H1 (cell line): ENCODE measurements at regions not wholly inside any gene's neighbourhood (a gene's known extent, or its start where the extent isn't known, plus 50 kb on each side); places are given as distances from the start of the nearest gene placed in this dataset.

ENCODE experiments used
- CHD1 ChIP-seq: IDR thresholded peaks from 2 replicates; pipeline ENCODE4 v1.6.1; 2012; ENCODE audit warnings: low read depth, low read length, improper control_type of control experiment
- JUN ChIP-seq: IDR thresholded peaks from 2 replicates; pipeline ENCODE4 v1.6.1; 2011; ENCODE audit warnings: low read depth, mild to moderate bottlenecking, improper control_type of control experiment, low read length
- JUND ChIP-seq: IDR thresholded peaks from 2 replicates; pipeline ENCODE4 v1.6.1; 2011; ENCODE audit warnings: mild to moderate bottlenecking, improper control_type of control experiment, low read length
- KDM4A ChIP-seq: IDR thresholded peaks from one replicate; pipeline ENCODE4 v1.7.1; 2012; ENCODE audit warnings: low read depth, mild to moderate bottlenecking, moderate library complexity, low read length, inconsistent platforms; ENCODE audit not compliant: severe bottlenecking
- SAP30 ChIP-seq: fragments of 300-600 bp; sonication (generic); IDR thresholded peaks from 2 replicates; pipeline ENCODE4 v1.7.1; 2012; ENCODE audit warnings: low read length, moderate library complexity, mild to moderate bottlenecking, inconsistent platforms; ENCODE audit not compliant: insufficient read depth, insufficient replicate concordance
- TEAD4 ChIP-seq: IDR thresholded peaks from 2 replicates; pipeline ENCODE4 v1.6.1; 2012; ENCODE audit warnings: low read depth, low read length, inconsistent platforms, mixed read lengths
- TF ChIP-seq, protein P1 (sequence below): fragments of 300-600 bp; sonication (generic); IDR thresholded peaks from 2 replicates; pipeline ENCODE4 v1.7.1; 2012; ENCODE audit warnings: low read length, moderate library complexity, mild to moderate bottlenecking, inconsistent platforms; ENCODE audit not compliant: insufficient replicate concordance

DNA sequence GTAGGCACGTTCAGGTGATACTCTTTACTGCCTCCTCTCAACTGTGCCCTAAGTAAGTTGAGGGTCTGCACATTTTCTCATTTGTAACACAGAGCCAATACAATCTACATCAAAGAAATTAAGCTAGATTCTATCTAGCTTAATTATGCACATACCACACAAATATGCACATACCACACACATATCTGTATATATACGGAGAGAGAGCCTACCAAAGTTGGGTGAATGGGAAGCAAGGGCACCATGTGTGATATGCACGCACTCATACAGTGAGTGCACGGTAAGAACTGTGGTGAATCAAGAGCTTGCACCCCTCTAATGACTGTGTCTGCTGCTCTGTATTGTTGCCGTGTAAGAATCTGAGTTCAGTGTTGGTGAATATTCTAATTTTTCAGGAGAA lies 314.9 kb downstream of the ZNF326 start (continued):
- TF ChIP-seq, protein P1, sequence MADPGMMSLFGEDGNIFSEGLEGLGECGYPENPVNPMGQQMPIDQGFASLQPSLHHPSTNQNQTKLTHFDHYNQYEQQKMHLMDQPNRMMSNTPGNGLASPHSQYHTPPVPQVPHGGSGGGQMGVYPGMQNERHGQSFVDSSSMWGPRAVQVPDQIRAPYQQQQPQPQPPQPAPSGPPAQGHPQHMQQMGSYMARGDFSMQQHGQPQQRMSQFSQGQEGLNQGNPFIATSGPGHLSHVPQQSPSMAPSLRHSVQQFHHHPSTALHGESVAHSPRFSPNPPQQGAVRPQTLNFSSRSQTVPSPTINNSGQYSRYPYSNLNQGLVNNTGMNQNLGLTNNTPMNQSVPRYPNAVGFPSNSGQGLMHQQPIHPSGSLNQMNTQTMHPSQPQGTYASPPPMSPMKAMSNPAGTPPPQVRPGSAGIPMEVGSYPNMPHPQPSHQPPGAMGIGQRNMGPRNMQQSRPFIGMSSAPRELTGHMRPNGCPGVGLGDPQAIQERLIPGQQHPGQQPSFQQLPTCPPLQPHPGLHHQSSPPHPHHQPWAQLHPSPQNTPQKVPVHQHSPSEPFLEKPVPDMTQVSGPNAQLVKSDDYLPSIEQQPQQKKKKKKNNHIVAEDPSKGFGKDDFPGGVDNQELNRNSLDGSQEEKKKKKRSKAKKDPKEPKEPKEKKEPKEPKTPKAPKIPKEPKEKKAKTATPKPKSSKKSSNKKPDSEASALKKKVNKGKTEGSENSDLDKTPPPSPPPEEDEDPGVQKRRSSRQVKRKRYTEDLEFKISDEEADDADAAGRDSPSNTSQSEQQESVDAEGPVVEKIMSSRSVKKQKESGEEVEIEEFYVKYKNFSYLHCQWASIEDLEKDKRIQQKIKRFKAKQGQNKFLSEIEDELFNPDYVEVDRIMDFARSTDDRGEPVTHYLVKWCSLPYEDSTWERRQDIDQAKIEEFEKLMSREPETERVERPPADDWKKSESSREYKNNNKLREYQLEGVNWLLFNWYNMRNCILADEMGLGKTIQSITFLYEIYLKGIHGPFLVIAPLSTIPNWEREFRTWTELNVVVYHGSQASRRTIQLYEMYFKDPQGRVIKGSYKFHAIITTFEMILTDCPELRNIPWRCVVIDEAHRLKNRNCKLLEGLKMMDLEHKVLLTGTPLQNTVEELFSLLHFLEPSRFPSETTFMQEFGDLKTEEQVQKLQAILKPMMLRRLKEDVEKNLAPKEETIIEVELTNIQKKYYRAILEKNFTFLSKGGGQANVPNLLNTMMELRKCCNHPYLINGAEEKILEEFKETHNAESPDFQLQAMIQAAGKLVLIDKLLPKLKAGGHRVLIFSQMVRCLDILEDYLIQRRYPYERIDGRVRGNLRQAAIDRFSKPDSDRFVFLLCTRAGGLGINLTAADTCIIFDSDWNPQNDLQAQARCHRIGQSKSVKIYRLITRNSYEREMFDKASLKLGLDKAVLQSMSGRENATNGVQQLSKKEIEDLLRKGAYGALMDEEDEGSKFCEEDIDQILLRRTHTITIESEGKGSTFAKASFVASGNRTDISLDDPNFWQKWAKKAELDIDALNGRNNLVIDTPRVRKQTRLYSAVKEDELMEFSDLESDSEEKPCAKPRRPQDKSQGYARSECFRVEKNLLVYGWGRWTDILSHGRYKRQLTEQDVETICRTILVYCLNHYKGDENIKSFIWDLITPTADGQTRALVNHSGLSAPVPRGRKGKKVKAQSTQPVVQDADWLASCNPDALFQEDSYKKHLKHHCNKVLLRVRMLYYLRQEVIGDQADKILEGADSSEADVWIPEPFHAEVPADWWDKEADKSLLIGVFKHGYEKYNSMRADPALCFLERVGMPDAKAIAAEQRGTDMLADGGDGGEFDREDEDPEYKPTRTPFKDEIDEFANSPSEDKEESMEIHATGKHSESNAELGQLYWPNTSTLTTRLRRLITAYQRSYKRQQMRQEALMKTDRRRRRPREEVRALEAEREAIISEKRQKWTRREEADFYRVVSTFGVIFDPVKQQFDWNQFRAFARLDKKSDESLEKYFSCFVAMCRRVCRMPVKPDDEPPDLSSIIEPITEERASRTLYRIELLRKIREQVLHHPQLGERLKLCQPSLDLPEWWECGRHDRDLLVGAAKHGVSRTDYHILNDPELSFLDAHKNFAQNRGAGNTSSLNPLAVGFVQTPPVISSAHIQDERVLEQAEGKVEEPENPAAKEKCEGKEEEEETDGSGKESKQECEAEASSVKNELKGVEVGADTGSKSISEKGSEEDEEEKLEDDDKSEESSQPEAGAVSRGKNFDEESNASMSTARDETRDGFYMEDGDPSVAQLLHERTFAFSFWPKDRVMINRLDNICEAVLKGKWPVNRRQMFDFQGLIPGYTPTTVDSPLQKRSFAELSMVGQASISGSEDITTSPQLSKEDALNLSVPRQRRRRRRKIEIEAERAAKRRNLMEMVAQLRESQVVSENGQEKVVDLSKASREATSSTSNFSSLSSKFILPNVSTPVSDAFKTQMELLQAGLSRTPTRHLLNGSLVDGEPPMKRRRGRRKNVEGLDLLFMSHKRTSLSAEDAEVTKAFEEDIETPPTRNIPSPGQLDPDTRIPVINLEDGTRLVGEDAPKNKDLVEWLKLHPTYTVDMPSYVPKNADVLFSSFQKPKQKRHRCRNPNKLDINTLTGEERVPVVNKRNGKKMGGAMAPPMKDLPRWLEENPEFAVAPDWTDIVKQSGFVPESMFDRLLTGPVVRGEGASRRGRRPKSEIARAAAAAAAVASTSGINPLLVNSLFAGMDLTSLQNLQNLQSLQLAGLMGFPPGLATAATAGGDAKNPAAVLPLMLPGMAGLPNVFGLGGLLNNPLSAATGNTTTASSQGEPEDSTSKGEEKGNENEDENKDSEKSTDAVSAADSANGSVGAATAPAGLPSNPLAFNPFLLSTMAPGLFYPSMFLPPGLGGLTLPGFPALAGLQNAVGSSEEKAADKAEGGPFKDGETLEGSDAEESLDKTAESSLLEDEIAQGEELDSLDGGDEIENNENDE, result no peak
- TF ChIP-seq SAP30 (no peak), JUND (no peak), KDM4A (no peak), JUN (no peak), TEAD4 (no peak), CHD1 (no peak)
